Pons (tissue), 1 donor: ENCODE measurements at regions not wholly inside any gene's neighbourhood (a gene's known extent, or its start where the extent isn't known, plus 50 kb on each side); places are given as distances from the start of the nearest gene placed in this dataset.

Experiments used
- DNase-seq: peaks from one replicate; pipeline ENCODE4 v3.0.0-alpha.2; 2016; ENCODE audit warnings: low spot score

DNA sequence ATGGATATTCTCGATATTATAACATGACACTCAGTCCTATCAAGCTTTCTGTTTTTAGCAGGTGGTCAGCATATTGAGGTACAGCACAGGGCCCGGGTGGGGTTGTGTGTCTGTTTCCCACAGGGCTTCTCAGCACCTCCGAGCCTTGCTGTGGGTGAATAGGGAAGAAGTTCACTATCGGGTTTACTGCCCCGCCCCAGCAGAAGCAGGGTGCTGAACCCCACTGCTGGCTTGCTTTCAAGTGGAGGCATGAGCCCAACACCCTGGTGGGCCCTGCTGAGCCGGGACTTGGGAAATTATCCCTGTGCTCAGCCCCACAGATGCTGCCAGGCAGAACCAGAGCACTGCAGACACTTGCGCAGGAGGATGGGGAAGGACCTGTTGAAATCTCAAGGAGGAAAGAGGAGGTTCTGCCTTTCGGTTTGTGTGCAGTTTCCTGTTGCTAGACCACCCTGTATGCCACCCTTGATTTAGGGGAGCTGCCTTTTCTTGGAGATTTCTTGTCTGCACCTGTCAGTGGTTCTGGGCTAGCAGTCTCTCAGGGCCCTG is 270.3 kb upstream of the SALL3 start:
- DNase-seq, result no peak

DNA sequence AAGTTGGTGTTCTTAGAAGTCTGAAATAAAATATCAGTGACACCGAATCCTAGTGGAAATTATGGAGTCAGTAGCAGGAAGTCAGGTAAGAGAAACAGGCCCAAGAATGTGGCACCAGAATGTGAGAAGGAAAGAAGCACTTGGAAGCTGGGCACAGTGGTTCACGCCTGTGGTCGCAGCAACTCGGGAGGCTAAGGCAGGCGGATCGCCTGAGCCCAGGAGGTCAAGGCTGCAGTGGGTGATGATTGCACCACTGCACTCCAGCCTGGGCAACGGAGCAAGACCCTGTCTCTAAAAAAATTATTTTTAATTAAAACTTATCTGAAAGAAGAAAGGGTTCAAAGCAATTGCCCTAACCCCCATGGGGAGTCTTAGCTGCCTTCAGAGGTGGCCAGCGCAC is 268.3 kb upstream of the SALL3 start:
- no peak for DNase-seq

DNA sequence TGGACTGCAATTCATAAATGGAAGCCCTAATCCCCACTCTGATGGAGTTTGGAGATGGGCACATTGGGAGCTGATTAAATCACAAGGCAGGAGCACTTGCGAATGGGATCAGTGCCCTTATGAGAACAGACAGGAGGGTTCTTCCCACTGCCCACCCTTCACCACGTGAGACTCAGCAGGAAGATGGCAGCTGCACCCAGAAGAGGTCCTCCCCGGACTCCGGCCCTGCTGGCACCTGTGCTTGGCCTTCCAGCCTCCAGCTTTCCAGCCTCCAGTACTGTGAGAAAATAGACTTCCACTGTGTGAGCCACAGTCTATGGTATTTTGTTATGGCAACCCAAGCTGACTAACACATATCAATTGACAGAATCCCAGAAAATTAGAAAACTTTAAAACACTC is 267.6 kb upstream of the SALL3 start:
- DNase-seq, result no peak

DNA sequence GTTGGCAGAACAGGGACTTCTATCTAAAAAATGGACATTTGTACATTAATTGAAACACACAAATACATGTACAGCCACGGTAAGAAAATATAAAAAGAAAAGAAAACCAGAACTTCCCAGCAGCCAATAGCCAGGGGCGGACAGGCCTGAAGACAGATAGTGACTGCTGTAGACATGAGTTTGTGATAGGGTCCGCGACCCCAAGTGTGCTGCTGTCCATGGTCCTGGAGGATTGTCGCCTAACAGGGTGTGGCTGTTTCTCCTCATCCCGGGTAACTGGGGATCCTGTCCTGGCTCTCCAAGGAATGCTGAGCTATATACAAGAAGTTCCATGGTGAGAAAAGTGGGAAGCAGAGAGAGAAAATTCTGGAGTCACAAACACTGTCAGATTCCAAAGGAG is 266.5 kb upstream of the SALL3 start:
- no peak for DNase-seq

DNA sequence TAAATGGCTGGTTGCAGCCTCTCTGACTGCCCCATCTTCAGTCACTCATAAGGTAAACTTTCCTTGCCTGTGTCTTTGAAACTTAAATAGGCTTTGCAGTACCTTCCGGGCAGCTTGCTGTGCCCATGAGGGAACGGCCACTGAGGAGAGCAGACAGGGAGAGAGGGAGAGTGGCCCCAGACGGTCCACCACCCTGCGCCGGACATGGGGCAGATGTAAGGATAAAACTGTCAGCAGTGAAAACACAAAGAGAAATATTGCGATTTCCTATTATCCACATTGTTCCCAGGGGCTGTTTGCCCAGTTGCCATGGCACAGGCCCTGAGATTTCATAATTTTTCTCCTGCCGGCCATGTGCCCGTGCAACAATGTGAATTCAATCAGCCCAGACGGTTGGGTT is 265.9 kb upstream of the SALL3 start:
- DNase-seq, result no peak

DNA sequence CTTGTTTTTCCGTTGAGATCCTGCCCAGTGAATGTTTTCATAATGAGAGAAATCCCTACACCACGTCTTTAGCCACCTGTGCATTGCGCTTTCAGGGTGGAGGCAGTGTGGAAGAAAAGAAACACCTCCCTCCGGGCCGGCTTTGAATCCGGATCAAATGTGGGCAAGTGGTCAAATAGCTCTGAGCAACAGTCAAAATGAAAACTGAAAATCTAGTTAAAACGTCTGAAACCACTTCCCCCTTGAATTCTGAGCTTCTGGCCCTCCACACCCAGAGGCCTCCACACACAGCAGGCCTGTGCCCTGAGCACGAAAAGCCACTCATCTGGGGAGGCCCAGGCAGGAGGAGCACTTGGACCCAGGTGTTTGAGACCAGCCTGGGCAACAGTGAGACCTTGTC is 263.6 kb upstream of the SALL3 start:
- no peak for DNase-seq

DNA sequence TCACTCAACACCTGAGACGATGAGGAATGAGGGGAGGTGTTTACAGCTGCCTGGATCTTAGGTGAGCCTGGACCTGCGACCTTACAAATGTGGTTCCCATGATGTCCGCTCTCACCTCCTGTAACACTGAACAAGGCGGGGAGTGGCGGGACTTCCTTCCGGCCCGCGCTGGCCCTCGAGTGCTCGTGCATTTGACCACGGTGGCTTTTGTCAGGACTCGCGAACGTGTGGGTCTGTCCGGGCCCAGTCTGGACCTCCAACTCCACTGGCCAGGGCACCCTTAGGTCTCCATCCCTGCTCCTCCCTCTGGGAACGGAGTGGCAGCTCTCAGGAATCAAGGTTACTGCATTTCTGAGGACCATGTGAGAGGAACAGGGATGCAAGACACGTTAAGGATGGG is 263.0 kb upstream of the SALL3 start:
- DNase-seq, result no peak

DNA sequence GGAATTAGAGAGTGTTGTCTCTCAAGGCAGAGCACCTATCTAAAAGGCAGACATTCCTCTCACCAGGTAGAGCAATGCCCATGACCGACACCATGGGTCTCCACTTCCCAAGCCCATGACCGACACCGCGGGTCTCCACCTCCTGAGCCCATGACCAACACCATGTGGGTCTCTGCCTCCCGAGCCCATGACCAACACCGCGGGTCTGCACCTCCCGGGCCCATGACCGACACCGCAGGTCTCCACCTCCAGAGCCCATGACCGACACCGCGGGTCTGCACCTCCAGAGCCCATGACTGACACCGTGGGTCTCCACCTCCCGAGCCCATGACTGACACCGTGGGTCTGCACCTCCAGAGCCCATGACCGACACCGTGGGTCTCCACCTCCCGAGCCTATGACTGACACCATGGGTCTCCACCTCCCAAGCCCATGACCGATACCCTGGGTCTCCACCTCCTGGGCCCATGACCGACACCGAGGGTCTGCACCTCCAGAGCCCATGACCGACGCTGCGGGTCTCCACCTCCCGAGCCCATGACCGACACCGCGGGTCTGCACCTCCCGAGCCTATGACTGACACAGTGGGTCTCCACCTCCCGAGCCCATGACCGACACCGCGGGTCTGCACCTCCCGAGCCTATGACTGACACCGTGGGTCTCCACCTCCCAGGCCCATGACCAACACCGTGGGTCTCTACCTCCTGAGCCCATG is 262.4 kb upstream of the SALL3 start:
- DNase-seq, result no peak

DNA sequence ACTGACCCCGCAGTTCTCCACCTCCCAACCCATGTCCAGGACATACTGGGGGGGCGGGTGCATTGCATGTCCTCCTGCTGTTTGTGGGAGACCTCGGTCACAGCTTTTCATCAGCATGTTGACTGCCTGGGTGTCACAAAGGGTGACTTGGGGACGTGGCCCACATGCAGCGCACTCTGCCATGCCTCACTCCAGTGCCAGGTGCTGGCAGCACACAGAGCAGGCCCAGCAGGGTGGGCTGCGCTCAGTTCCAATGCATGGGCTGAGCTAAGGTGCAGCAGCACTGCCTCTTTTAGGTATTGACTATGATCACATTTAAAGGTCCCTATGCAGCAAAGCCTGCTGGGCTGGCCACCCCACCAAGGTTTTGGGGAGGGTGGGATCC is 261.9 kb upstream of the SALL3 start:
- DNase-seq, result no peak

DNA sequence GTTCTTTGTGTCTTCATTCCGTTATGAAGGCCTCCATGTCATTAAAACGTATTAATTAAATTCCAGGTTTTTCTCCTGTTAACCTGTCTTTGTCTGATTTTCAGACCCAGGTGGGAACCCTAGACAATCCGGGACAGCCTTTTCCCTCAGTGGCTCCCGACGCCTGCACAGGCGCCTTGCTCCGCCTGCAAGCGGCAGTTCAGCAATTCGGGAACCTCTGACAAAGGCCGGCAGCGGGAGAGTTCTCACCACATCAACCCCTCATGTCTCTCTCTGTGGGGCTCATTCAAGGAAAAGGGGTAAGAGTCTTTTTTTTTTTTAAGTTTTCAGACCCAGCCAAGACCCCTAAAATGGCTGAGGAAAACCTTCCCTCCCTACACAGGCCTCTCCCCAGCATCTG is 259.8 kb upstream of the SALL3 start:
- DNase-seq, result no peak

DNA sequence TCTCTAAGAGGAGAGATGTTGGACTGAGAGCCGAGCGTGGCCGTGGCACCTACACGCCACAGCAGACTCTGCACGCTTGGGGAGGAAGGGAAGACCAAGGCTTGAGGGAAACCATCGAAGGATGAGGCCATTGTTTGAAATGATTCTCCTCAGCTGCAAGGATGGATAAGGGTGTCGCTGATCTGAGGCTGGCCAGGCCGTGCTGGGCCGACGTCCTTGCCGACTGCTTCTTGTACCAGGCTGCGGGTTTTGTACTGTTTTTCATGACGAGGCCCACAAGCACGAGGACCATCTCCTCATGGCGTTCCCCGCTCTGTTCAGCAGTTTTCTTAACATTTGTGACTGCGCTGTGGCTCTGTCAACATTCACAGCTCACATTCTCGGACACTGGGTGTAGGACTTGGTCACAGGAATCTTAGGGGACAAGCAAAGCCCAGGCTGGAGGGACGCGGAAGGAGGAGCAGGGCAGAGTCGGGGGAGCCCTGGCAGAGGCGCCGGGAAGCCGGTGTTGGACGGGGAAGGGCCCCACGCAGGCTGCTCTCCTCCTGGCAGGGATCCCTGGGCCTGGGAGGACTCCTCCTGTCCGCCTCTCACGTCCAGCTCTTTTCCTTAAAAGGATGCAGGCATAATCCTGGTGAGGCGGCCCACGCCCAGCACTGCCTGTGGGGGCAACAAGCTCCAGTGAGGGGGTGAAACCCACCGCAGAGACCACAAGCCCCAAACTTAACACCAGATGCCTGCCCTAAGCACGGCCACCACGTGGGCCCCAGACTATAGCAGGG is 259.0 kb upstream of the SALL3 start:
- DNase-seq, result no peak

DNA sequence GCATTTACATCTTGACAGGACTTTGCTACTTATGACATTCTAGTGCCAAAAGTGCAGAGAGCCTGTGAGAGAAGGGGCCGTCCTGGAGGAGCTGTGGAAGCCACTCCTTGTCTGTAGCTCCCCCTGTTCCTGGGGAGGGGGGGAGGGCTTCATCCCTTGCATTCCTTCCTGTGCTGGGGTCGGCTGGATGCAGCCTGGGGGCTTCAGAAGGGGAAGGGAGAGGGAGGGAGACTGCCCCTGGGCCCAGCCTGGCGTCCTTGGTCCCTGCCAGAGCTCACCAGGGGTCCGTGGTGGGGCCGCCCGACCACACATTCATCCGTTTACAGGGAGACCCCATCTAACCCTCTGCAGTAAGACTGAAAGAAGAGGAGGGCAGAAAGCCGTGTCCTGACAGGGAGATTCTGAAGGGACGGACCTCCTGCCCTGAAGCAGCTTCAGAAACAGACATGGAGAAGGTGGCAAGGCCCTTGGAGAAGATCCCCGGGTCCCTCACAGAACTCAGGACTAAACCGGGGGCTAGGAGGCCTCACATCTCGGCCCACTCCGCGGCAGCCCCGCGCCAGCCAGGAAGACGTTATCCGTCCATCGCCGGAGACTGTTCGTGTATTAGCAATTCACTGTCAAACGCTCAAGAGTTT is 258.3 kb upstream of the SALL3 start:
- no peak for DNase-seq

DNA sequence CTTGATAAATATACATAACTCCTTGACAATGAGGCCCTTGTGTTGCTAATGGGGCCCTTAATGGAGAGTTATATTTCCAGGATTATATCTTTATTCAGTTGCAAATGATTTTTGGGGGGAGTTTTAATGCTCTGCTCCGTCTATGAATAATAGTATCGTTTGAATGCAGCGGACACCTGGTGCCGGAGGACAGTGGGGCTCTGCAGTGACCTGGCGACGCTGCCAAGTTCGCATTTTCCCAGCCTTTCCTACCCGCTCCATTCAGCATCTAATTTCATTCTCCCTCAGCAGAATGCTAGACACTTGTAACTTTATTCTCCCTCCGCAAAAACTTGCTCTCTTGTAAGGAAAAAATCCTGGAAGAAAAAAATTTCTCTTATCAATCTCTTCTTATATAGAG is 257.6 kb upstream of the SALL3 start:
- no peak for DNase-seq

DNA sequence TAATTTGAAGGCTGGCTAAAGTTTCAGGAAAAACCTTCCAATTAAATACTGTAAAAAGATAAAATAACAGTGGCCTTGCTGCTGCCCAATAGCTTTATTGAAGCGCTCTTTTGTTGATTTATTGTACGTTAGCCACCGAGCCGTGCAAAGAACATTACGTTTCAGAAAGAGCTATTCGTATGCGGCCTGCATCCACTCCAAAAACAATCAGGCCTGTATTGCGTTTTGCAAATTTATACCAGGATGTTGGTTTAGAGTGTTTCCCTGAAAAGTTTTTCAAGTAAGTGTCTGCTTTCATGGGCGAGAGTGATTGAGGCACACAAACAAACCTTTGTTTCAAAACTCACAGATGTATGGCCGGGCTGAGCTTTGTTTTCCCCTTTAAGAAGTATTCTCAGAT is 257.2 kb upstream of the SALL3 start:
- DNase-seq, result peak; percentile 86

DNA sequence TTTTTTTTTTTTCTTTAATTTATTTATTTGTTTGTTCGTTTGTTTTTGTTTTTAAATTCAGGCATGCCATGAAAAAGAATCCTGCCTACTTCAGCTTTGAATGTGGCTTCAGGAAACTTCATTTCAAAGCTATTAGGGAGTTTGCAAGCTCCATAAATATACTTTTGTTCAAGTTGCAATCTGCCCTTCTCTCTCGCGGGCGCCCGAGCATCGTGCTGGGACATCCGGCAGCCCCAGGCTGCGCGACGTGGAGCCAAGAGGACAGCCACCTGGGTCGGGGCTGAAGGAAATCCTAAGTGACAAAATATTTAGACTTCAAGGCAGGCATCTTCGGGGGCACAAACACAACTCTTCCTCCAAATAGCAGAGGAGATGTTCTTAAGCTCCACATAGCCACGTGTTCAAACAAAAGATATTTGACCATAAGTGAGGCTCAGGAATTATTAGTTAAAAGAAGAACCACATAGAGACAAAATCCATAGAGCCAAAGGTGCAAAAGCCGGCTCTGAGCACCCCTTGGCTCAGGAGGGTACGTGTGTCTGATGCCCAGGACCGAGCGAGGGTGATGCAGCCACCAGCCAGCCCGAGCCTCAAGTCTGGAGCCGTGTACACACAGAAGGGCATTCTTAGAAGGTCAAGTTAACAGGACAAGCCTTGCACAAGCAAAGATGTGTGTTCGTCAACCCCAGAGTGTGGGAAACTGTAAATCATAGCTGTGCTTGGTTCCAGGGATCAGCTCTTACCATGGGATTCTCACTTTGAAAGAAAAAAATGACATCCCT is 256.5 kb upstream of the SALL3 start:
- DNase-seq, result peak; percentile 8

DNA sequence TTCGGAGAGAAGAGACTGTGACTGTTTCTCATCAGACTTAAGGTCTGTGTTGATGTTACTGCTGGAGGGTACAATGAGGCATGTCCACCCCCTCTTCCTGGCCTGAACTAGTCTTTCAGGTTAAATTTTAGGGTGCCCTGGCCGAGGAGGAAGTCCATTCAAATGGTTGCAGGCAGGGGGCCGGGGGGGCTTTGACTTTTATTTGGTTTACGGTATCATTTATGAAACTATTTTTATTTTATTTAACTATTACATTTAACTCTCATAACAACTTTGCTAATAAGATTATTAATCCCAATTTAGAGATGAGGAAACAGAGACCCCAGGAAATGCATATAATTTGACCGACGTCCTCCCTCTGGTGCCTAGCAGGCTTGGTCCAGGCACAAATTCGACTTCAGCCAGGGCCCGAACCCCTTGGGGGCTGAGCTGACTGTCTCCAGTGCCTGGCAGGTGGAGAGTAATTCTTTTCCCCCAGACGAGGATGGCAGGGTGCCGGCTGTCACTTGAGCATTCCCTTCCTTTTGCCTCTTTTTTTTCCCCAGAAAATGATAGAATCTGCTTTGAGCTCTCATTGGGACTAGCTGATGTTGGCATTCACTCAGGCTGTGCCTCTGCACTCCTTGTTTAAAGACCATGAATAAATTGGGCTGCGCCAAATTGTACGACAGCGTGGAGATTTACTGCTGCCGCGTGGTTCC is 255.3 kb upstream of the SALL3 start:
- no peak for DNase-seq

DNA sequence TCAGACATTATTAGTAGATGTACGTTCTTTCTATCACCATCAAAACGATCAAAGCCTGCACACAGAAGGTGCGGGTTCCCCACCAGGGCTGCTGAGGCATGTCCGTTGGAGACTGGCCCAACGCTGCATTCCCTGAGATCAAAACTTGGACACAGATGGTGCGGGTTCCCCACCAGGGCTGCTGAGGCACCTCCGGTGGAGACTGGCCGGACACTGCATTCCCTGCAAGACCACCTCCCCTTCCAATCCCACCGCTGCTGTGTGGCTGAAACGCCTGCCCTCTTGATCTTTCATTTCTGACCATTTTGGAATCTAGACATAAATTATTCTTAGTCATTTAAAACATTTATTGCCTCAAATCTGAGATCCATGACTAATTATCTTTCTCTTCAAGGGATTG is 254.2 kb upstream of the SALL3 start:
- no peak for DNase-seq

DNA sequence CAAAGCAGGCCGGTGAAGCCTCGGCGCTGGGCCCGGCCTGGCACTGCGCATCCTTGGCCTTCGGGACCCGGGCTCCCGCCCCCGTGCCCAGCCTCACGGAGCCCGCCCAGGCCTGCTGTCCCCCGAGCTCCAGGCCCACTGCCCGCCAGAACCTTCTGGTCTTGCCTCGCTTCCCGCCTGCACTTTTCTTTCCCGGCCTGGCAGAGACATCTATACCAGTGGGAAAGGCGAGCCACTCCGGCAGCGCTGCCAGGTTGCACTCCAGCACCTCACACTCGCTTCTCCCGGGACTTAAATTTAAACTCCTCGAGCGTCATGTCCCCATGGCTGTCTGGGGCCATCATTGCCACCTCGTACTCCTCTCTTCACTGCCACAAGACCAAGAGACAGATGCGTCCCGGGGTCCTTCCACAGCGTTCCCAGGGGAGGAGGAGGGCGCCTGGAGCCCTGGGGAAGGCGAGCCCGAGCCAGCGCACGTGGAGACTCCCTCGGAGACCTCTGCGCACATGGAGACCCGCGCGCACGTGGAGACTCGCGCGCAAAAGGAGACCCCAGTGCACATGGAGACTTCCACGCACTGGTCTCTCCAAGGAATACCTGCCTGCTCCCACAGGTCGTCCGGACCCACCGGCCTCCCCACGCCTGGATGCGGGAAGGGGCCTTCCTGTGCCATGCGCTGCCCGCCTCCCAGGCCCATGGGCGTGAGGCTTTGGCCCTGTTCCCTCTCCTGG is 253.1 kb upstream of the SALL3 start:
- no peak for DNase-seq

DNA sequence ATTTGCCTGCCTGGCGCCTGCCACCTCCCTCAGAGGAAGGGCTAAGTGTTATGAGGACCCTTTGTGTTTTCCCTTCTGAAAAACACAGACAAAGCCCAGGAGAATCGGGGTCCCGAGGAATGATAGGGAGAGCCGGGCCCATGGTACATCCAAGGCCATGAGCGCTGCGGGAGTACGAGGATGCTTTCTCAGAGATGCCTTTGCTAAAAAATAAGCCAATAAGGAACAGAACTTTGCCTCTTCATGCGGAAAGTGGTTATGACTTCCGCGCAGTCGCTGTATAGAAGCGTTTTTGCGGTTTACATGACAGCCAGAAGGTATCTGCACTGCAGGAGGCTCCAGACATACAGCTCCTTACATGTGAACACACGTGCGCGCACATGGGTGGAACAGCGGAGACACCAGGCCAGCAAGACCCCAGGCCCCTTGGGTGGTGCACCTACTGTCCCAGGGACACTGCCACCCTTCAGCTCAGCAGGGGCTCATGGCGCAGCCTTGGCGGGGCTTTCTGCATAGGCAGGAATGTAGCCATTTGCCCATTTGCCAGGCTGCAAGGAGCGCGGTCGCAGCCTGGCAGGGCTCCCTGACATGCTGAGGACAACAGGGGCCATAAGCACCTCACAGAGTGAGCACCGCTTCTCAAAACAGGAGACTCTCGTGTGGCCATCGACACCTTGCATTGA is 252.4 kb upstream of the SALL3 start:
- DNase-seq, result no peak
